ENCODE measurements at regions not wholly inside any gene's neighbourhood (a gene's known extent, or its start where the extent isn't known, plus 50 kb on each side); places are given as distances from the start of the nearest gene placed in this dataset.

DNA sequence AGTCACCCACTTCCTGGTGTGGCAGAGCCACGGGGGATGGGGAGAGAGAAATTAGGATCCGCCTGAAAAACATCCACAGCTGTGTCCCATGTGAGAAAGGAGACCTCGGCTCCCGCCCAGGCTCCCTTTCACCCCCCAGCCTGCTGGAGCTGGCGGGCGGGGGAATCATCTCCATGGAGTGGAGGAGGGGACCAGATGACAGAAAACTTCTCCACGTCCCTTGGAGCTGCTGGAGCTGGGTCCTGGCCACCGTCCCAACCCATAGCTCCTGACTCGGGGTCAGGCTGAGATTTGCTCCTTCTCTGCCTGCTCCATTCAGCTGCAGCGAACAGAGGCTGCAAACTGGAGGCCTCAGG, 113.8 kb downstream of the CEBPB start:
- TF ChIP-seq YY1 (IDR thresholded peaks at IDR 0.05; ENCODE audit: insufficient read depth, insufficient read length) (no peak), ZNF274 (IDR thresholded peaks at IDR 0.05; ENCODE audit: low read depth, low read length) (no peak)

All from NT2/D1 (cell line).